ENCODE measurements at regions not wholly inside any gene's neighbourhood (a gene's known extent, or its start where the extent isn't known, plus 50 kb on each side); places are given as distances from the start of the nearest gene placed in this dataset.

- TF ChIP-seq CTCF (IDR thresholded peaks at IDR 0.05 in 2 of 3, conservative IDR thresholded peaks at IDR 0.05 in 1 of 3; ENCODE audit: borderline replicate concordance in 1 of 3, insufficient read depth in 1 of 3, low read depth in 2 of 3, low read length in 2 of 3): peak; percentile 15 to 24 (median 16); a peak in 3 of 6 replicates
- no peak for TF ChIP-seq EZH2phosphoT487 (IDR thresholded peaks at IDR 0.05; ENCODE audit: borderline replicate concordance)
- no peak for TF ChIP-seq EZH2 (IDR thresholded peaks at IDR 0.05)
- TF ChIP-seq RAD21 (IDR thresholded peaks at IDR 0.05; ENCODE audit: low read depth): peak; percentile 37
- peak; percentile 12; the same call in 1 of the 2 replicates for TF ChIP-seq ELF1 (IDR thresholded peaks at IDR 0.05; ENCODE audit: borderline replicate concordance, low read depth)
Measured at GRCh38 chr5:96256795-96257470, 176.1 kb downstream of the PCSK1 start.

Measured in HCT116 (cell line).